Stimulated activated CD8-positive, alpha-beta memory T cell treated with anti-CD3 and anti-CD28 coated beads, Interleukin-7, amount 100 ng/mL, for 4 hours (primary cell): ENCODE measurements at regions not wholly inside any gene's neighbourhood (a gene's known extent, or its start where the extent isn't known, plus 50 kb on each side); places are given as distances from the start of the nearest gene placed in this dataset.
"Not testable (repeated sequence)": the region's sequence is repeated elsewhere in the genome, so short reads cannot be mapped to it uniquely, and the experiment has no call there.

Experiments
- DNase-seq, 2 donors: peaks; one replicate each; pipeline ENCODE4 v3.0.0-alpha.2; 2020; ENCODE audit warnings: low read depth in 2 of 2

DNA sequence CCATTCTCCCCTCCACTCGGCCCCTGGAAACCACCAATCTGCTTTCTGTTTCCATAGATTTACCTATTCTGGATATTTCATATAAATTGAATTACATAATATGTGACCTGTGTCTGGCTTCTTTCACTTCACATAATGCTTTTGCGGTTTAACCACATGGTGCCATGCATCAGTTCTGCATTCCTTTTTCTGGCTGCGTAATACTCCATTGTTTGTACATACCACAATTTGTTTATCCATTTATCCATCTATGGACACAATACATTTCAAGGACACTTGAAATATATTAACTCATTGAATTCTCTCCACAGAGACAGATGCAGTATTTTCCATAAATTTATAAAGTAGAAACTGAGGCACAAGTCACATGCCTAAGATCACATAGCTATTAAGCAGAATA, 110.3 kb upstream of the ETV6 start:
- DNase-seq, result no peak

DNA sequence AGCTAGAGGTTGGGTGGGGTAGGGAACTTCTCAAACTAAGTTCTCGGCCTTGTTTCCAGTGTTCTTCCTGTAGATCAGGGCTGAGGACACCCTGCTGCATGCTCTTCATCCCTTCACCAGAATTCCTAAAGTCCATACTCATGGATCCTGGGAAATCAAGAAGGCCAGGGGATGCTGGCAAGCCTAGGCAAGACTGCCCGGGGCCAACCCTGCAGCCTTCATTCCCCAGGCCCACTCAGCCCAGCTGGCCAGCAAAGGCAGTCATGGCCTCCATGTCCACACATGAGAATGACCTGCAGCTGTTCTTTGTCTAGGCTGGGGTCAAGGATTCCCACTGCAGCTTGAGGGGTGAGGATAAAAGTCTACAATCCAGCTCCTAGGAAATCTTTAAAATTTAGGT, 109.3 kb upstream of the ETV6 start:
- DNase-seq, result no peak

DNA sequence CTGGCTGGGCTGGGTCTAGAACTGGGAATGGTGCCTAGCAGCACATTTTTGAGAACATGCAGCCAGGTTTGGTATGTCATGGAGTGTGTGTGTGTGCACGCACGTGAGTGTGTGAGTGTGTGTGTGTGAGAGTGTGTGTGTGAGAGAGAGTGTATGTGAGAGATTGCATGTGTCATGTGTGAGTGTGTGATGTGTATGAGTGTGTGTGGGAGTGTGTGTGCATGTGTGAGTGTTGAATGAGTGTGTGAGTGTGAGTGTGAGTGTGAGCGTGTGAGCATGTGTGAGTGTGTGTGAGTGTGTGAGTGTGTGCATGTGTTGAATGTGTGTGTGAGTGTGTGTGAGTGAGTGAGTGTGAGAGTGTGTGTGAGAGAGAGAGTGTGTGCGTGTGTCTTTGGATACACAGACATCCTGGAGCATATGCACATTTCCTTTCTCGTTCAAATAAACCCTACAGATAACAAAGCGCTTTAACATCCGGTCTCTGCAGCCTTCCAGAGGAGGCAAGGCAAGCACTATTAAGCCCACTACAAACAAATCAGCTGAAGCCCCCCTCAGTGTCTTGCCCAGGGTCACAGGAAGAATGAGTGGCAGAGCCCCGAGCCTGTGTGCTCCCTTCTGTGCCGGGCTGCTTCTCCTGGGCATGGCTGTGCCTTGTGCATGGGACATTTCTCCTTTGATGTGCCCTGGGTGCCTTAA, 108.7 kb upstream of the ETV6 start:
- no peak for DNase-seq

DNA sequence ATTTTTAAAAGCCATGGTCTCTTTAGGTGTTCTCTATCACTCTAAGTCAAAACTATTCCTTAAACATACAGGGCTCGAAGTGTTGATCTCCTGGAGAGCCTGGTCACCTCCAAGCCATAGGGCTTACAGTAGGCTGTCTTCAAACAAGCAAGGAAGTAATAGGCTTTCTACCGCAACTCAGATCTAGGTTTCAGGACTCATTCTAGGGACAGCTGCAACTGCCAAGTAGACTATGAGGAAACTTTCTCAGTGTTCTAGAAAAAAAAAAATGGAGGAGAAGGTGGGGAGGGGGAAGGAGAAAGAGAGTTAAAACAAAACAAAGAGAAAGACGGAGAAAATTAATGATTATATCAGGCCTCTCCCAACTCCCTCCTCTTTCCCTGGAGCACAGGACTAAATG, 106.9 kb upstream of the ETV6 start:
- DNase-seq, result no peak

DNA sequence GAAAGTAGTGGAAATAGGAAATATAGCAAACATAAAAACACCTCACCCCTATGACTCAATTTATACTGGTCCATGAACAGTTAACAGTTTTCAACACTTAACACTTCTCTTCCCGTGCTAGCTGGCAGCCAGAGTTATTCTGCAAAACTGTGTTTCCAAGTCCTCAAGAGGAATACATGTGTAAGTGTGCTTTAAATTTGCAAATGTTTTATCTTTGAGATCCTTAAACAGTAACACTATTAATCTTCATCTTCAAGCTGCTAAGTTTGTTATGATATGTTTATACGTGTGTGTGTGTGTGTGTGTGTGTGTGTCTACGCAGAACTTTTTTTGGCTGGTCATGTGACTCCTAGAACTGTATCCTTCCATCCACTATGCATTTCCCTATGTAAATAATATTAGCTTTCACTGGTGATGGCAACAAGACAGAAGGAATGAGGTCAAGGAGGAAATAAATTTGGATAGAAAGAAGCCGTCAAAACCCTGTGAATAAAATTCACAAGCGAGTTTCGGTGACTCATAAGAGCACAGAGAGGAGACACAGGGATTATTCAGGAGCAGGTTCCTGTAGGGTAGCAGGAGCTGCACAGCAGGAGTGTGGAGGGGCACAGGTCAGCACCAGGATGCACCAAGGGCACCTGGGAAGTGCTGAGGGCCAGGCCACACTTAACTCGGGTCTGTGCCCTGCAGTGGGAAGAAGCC, 105.9 kb upstream of the ETV6 start:
- no peak for DNase-seq

GRCh38 chr12:11545484-11546330, 103.8 kb upstream of the ETV6 start:
- peak in 1 of 2 donors; percentile 27 for DNase-seq

DNA sequence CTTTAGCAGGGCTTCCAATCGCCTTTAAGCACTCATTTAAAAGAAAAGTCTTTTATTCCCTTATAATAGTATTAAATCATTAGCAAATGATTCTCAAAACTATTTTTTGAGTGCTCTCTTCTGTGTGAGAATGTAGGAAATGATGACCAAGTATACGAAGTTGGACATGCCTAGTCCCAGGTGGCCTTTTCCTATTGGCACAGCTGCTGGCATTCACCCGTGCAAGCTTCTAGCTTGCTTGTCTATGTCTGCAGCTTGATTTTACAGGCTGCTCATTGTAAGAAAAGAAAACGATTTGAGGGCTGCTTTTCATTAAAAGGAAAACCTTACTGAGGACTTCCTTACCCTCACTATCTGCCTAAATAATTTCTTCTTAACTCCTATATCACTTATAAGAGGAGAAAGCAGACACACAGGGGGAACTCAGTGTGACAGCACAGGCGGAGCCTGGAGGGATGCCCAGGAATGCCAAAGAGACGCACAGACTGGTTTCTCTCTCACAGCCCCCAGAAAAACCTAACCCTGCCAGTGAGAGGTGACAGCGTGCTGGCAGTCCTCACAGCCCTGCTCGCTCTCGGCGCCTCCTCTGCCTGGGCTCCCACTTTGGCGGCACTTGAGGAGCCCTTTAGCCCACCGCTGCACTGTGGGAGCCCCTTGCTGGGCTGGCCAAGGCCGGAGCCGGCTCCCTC, 102.7 kb upstream of the ETV6 start:
- DNase-seq, result not testable (repeated sequence)

DNA sequence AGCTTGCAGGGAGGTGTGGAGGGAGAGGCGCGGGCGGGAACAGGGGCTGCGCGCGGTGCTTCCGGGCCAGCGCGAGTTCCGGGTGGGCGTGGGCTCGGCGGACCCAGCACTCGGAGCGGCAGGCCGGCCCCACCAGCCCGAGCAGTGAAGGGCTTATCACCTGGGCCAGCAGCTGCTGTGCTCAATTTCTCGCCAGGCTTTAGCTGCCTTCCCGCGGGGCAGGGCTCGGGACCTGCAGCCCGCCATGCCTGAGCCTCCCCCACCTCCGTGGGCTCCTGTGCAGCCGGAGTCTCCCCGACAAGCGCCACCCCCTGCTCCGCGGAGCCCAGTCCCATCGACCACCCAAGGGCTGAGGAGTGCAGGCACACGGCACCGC, 102.2 kb upstream of the ETV6 start:
- not testable (repeated sequence) for DNase-seq

DNA sequence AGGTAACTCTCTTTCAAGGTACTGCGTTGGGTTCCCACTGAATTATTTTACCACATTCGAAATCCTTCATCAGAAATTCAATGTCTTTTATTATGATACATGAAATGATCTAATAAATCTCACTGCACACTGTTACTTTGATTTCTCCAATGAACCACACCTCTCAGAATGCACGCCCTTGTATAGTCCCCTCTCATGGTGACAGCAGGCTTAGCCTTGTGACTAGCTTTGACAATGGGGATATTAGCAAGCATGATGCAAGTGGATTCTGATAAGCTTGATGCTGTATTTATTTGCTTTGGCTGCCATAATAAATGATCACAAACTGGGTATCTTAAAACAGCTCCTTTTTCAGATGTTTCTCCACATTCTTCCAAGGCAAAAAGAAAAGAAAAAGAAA, 100.4 kb upstream of the ETV6 start:
- no peak for DNase-seq

- DNase-seq, result no peak
These were observed 95.5 kb upstream of the ETV6 start for GRCh38 chr12:11553871-11554533.

DNA sequence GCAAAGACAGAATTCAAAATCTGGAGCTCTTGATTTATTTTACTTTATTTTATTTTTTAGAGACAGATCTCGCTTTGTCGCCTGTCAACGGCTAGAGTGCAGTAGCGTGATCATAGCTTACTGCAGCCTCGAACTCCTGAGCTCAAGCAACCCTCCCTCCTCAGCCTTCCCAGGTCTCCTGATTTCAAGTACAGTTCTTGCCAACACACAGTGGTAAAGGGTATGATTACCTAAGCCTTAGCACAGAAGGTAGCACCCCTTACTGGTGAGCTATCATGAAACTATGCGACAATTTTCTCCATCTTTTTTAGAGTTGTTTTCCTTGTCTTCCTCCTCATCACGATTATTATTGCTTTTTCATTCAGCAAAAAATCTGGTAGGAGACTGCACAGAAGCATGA, 94.3 kb upstream of the ETV6 start:
- no peak for DNase-seq

DNA sequence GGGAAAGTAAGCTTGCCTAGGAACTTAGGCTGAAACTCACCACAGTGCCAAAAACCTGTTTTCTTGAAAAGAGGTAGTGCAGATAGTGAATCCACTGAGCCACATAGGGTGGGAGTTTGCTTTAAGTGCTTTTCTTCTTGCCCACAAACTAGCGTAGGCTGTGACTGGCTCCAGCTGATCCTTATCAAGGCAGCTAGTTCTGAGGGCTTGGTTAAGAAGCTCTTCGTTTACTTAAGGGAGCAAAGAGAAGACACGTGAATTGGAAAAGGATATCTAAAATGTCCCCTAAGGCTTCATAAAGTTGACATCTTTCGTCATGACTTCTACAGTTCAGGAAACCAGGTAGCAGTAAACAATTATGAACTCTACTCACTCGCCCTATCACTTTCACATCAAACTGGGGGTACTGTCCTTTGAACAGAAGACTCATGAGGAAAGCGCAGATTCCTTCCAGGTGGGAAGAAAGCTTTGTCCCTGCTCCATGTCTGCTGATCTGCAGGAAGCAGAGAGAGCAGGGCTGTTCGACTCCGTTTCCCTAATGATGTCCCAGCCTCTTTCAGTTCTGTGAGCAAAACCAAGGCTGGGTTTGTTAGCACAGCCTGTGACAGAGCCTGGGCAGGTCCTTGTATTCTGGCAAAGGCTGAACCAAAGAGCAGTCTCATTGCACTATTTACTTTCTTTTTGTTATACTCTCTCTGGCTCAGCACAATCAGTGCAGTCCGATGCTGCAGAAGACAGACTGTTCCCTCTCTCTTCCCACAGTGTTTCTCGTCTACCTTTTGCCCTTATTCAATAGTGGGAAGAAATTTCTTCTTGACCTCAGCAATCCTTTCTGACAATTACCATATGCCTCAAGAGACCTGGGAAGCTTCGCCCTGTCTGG, 93.5 kb upstream of the ETV6 start:
- DNase-seq, result no peak

DNA sequence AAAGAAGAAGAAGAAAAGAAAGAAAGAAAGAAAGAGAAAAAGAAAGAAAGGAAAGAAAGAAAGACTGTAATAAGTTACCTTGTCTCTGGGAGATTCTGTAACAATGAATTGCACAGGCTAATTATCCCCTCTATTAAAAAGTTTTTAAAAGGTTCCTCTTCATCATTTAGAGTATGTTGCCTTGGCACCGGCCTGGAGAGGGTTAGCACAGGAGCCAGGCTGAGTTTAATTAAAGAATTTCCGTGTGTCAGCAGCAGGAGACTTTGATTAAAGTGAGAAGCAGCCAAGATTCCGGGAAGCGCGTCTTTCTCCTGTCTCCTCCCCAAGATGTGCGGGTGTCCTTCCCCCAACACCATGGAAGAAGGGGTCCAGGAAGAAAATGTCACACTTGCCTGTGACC, 92.8 kb upstream of the ETV6 start:
- no peak for DNase-seq

GRCh38 chr12:11559626-11560340, 89.7 kb upstream of the ETV6 start:
- DNase-seq, result no peak

DNA sequence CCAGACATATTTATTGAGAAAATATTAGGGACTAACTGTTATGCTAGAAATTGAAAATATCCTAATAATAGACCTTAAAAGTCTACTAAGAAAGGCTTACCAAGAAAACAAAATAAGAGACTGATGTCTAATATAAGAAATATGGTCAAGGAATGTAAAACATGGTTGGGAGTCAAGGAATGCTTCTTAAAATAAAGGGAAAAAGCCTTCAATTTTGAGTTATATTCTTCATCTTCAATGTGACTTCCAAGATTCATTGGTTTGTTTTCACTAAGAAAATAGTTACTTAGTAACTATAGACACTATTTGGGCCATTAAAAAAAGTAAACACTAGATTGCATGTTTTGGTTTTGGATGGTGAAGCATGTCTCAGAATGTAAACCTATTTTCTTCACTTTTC, 88.1 kb upstream of the ETV6 start:
- DNase-seq, result no peak

GRCh38 chr12:11563785-11564739, 85.4 kb upstream of the ETV6 start:
- no peak for DNase-seq

DNA sequence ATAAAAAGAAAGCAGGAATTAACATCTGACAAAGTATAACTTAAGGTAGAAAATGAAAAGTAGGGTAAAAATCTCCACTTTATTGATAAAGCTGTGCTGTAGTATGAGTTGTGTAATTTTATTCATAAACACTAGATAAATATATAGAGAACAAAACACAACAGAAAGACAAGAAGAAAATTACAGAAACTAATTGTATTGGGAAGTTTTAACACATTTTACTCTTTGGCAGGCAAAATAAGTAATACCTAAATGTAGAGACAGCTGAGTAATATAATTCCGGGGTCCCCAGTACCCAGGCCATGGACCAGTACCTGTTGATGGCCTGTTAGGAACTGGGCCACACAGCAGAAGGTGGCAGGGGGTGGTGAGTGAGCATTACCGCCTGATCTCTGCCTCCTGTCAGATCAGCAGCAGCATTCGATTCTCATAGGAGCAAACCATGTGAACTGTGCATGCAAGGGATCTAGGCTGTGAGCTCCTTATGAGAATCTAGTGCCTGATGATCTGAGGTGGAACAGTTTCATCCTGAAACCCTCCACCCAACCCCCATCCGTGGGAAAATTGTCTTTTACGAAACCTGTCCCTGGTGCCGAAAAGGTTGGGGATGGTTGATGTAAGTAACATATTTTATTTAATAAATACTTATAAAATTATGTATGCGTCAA, 84.4 kb upstream of the ETV6 start:
- no peak for DNase-seq

- DNase-seq, result no peak
These were observed 83.7 kb upstream of the ETV6 start for GRCh38 chr12:11565752-11566151.
